Coronary artery (tissue), 2 donors: ENCODE measurements at regions not wholly inside any gene's neighbourhood (a gene's known extent, or its start where the extent isn't known, plus 50 kb on each side); places are given as distances from the start of the nearest gene placed in this dataset.
"Not testable (repeated sequence)": the region's sequence is repeated elsewhere in the genome, so short reads cannot be mapped to it uniquely, and the experiment has no call there.

Experiments
- DNase-seq: peaks from one replicate; pipeline ENCODE4 v3.0.0-alpha.2; 2017; ENCODE audit warnings: low spot score
- H3K27ac ChIP-seq, 2 donors: fragments of 200-600 bp; sonication (generic); one replicate each; pipeline ENCODE4 v1.5.1; 2016 to 2019
- H3K4me3 ChIP-seq: fragments of 200-600 bp; sonication (generic); 2 replicates; pipeline ENCODE4 v1.5.1; 2016; ENCODE audit warnings: mild to moderate bottlenecking, moderate library complexity
- TF ChIP-seq, protein P1 (sequence below): fragments of 200-600 bp; sonication (generic); IDR thresholded peaks from one replicate; pipeline ENCODE4 v1.5.1; 2019; ENCODE audit warnings: antibody characterized with exemption

DNA sequence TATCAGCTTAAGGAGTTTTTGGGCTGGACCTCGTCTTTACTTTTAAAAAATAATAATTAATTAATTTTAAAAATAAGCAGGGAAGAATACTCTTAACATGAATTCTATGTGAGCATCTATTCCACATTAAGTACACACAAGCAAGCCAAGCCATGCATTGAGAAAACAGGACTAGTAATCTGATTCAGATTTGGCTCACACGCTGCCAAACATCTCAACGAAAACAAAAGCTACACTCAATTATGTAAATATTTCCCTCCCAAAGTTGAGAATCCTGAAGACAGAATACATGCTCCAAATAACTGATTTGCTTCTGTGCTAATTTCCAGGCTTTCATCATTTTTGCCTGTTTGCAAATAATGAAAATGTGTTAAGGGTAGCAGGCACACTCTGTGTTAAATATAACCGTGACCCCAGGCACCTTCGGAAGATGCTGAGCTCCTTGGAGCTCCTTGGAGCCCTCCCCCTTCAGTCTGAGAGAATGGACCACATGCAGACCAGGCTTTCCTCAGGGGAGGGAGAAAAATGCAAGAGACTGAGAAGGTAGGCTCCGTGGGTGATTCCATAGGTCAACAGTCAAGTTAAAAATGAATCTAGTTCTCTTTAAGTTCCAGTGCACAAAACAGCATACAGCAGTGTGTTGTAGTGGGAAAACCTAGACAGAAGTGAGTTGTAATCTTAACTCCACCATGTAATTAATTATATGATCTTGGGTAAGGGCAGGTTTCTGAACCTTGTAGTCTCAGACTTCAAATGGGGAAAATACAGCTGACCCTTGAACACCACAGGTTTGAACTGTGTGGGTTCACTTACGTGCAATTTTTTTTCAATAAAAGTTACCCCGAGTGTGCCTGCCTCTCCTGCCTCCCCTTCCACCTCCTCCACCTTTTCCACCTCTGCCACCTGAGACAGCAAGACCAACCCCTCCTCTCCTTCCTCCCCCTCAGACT is 161.3 kb upstream of the RREB1 start:
- no peak overlapping the region for H3K4me3 ChIP-seq
- TF ChIP-seq, protein P1, sequence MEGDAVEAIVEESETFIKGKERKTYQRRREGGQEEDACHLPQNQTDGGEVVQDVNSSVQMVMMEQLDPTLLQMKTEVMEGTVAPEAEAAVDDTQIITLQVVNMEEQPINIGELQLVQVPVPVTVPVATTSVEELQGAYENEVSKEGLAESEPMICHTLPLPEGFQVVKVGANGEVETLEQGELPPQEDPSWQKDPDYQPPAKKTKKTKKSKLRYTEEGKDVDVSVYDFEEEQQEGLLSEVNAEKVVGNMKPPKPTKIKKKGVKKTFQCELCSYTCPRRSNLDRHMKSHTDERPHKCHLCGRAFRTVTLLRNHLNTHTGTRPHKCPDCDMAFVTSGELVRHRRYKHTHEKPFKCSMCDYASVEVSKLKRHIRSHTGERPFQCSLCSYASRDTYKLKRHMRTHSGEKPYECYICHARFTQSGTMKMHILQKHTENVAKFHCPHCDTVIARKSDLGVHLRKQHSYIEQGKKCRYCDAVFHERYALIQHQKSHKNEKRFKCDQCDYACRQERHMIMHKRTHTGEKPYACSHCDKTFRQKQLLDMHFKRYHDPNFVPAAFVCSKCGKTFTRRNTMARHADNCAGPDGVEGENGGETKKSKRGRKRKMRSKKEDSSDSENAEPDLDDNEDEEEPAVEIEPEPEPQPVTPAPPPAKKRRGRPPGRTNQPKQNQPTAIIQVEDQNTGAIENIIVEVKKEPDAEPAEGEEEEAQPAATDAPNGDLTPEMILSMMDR, result no peak
- H3K27ac ChIP-seq, result no peak overlapping the region
- DNase-seq, result no peak

DNA sequence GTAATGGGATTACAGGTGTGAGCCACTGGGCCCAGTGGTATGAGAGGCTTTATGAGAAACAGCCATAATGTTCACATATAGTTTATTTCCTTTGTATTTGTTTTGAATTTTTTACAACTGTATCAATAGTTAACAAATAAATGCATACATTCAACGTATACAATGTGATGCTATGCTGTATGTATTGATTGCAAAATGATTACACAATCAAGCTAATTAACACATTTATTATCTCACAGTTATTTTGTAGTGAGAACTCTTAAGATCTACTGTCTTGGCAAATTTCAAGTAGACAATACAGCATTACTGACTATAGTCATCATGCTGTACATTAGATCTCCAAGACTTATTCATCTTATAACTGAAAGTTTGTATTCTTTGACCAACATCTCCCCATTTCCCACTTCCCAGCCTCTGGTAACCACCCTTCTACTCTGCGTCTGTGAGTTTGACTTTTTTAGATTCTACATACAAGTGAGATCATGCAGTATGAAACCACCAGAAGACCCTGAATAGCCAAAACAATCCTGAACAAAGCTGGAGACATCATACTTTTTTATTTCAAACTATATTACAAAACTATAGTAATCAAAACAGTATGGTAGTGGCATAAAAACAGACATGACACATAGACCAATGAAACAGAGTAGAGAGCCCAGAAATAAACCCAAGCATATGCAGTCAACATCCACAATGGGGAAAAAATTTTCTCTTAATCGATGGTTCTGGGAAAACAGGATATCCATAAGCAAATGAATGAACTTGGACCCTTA is 157.2 kb upstream of the RREB1 start:
- TF ChIP-seq, protein P1, result no peak
- DNase-seq, result no peak
- Histone ChIP-seq H3K27ac (no peak overlapping the region), H3K4me3 (no peak overlapping the region)

DNA sequence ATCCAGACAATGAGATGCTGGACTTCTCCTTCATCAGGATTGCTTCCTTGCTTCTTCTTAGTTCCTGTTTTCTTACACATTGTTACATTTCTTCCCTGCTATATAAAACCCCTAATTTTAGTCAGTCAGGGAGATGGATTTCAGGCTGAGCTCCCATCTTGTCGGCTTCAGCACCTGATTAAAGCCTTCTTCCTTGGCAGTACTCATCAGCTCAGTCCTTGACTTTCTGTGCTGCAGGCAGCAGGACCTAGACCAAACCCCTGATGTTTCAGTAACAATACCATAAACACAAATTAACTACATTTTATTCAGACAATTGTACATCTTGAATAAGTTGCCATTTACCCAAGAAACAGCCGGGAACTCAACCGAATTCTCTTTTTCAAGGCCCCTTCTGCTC is 156.4 kb upstream of the RREB1 start:
- Histone ChIP-seq H3K27ac (no peak overlapping the region), H3K4me3 (no peak overlapping the region)
- TF ChIP-seq, protein P1, result no peak
- no peak for DNase-seq

DNA sequence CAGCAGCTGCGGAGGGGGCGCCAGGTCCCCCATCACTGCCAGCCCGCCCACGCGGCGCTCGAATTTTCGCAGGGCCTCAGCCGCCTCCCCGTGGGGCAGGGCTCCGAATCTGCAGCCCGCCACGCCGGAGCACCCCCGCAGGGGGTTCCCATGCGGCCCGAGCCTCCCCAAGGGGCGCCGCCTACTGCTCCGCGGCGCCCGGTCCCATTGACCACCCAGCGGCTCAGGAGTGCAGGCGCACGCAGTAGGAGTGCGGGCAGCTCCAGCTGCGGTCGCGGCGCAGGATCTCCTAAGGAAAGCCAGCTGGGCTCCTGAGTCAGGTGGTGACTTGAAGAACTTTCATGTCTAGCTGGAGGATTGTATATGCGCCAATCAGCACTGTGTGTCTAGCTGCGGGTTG is 155.3 kb upstream of the RREB1 start:
- Histone ChIP-seq H3K27ac (no peak overlapping the region), H3K4me3 (no peak overlapping the region)
- DNase-seq, result no peak
- TF ChIP-seq, protein P1, result no peak

DNA sequence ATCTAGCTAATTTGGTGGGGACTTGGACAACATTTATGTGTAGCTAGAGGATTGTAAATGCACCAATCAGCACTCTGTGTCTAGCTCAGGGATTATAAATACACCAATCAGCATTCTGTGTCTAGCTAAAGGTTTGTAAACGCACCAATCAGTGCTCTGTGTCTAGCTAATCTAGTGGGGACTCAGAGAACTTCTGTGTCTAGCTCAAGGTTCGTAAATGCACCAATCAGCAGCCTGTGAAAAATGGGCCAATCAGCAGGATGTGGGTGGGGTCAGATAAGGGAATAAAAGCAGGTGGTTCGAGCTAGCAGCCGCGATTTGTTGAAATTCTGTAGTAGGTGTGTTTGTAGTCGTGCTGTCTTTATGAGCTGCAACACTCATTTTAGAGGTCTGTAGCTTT is 154.8 kb upstream of the RREB1 start:
- H3K4me3 ChIP-seq, H3K27ac ChIP-seq: not testable (repeated sequence)

DNA sequence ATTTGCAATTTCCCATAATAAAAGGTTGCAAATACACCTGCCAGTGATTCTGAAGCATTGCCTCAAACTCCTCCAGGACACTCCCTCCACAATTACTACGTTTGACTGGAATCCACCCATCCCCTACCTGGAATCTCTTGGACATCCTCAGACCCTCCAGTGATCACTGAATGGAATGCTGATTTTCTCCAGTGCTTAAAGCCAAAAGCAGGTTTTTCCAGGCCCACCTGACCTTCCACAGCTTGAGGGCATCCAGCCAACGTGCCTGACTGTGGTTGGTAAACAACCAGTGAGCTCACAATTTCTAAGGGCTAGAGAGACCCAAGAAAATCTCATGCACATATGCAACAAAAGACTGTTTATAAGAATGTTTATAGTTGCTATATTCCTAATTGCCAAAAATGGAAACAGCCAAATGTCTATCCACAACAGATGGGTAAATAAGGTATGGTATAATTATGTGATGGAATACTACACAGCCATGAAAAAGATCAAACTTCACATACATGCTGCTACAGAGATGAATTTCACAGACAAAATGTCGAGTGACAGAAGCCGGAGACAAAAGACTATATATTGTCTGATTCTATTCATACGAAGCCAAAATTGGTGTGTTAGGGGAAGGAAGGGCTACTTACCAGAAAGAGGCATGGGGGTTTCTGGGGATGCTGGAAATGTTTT is 147.1 kb upstream of the RREB1 start:
- DNase-seq, result no peak
- no peak overlapping the region for H3K27ac ChIP-seq
- TF ChIP-seq, protein P1, result no peak
- no peak overlapping the region for H3K4me3 ChIP-seq

More for the DNA sequence above, 154.8 kb upstream of the RREB1 start:
- not testable (repeated sequence) for DNase-seq

DNA sequence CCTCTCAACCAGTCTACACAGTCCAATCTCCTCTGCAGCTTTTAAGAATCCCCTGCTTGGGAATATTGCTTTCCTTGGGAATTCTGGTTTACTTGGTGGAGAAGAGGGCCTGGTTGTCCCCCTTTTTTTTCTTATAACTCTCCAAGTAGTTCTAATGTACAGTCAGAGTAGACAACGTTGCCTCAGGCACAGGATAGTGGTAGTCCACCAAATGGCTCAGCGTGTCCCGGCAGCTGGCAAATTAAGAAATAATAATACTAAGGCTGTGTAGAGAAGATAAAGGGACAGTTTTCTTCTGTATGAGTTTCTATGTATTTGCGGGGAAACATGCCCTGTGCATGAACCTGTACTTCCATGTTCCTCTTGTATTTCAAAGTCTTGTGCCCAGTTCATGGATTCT is 145.7 kb upstream of the RREB1 start:
- Histone ChIP-seq H3K27ac (no peak overlapping the region), H3K4me3 (no peak overlapping the region)
- TF ChIP-seq, protein P1, result no peak
- DNase-seq, result no peak
